ENCODE measurements at regions not wholly inside any gene's neighbourhood (a gene's known extent, or its start where the extent isn't known, plus 50 kb on each side); places are given as distances from the start of the nearest gene placed in this dataset.

DNA sequence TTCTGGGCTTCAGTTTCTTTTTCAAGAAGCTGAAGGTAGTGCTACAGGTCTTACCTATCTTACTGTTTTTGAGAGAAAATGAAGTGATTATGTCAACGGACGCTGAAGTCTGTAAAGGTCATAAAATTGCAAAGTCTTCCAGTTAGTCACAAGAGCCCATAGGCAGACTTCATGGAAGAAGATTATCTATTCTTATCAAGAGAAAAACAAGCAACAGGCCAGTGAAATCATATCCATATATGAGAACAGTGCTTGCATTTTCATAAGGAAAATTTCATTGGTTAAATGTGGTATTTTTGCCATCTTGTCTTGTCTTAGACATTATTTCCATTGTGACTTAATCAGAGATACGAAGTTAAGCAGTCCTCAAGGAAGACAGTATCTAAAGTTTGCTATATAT is 412.7 kb upstream of the SEL1L start:
- 85 to 95% methylated on average over 3 of the region's 3 CpGs for WGBS, 2 donors
- Histone ChIP-seq H3K4me3 (no peak overlapping the region), H3K27me3 (ENCODE audit: control insufficient read depth in 3 of 3, insufficient read depth in 3 of 3, low read length in 2 of 3) (no peaks in the 10 kb centered on the region), H3K9me3 (ENCODE audit: control insufficient read depth in 4 of 4, insufficient read depth in 3 of 4, low read length in 3 of 4) (peaks cover 0 to 3% (median 0%) of the 10 kb centered on the region in 4 donors), H3K36me3 (ENCODE audit: control insufficient read depth in 4 of 4, insufficient read depth in 4 of 4, low read length in 4 of 4) (no peaks in the 10 kb centered on the region), H3K27ac (ENCODE audit: low read depth in 1 of 2, low read length in 1 of 2) (no peak overlapping the region), H3K4me1 (ENCODE audit: control insufficient read depth in 5 of 5, insufficient read depth in 5 of 5, low read length in 5 of 5) (no peaks in the 10 kb centered on the region), H3K9ac (ENCODE audit: insufficient read depth in 1 of 2, low read length in 2 of 2) (no peak overlapping the region)
- TF ChIP-seq, protein P1, sequence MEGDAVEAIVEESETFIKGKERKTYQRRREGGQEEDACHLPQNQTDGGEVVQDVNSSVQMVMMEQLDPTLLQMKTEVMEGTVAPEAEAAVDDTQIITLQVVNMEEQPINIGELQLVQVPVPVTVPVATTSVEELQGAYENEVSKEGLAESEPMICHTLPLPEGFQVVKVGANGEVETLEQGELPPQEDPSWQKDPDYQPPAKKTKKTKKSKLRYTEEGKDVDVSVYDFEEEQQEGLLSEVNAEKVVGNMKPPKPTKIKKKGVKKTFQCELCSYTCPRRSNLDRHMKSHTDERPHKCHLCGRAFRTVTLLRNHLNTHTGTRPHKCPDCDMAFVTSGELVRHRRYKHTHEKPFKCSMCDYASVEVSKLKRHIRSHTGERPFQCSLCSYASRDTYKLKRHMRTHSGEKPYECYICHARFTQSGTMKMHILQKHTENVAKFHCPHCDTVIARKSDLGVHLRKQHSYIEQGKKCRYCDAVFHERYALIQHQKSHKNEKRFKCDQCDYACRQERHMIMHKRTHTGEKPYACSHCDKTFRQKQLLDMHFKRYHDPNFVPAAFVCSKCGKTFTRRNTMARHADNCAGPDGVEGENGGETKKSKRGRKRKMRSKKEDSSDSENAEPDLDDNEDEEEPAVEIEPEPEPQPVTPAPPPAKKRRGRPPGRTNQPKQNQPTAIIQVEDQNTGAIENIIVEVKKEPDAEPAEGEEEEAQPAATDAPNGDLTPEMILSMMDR (IDR thresholded peaks at IDR 0.05; ENCODE audit: control extremely low read depth, extremely low read depth): no peak
- DNase-seq (no peak), ATAC-seq (ENCODE audit: insufficient read depth, low FRiP score) (no peak)

DNA sequence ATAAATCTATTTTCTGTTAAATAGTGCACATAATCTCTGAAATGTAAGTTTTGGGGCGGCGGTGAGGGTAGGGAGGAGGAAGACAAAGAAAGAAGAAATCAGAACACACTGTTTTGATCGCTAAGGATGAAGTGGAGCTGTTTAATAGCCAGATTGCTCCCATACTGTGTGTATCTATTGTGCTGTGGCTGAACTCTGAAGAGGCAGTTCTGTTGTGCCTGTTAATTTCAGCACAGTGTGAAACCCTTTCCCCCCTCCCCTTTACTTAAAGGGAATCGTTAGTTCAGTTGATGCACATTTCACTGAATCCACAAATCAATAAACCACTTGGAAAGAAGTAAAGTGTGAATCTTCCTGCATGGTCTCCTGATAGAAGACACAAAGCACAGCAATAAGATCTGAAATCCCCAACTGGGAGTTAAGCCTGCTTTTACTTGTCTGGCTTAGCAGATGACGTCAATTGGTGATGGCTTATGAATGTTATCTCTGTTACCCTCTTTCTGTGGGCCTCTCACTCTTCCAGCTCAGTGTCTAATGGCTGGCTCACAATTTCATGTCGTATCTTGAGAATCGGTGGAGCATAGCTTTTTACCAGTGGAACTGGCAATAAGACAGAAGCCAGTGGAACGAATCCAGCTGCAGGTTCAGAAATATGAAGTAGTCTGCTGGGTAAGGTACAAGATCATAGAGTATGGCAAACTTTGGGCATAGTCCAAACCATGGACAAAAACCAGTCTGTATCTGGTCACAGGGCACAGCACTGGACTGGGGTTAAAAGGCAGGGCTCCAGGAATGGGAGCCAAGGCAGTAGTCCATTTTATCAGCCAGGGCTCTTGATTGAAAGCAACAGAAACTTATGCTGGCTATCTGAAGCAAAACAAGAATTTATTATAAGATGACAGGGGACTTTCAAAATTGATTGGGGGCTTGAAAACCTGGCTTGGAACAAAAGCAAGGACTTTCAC is 413.5 kb upstream of the SEL1L start:
- ATAC-seq (ENCODE audit: insufficient read depth, low FRiP score) (no peak), DNase-seq (no peak)
- Histone ChIP-seq H3K9me3 (ENCODE audit: control insufficient read depth in 4 of 4, insufficient read depth in 3 of 4, low read length in 3 of 4) (peaks cover 0 to 3% (median 0%) of the 10 kb centered on the region in 4 donors), H3K9ac (ENCODE audit: insufficient read depth in 1 of 2, low read length in 2 of 2) (no peak overlapping the region), H3K27ac (ENCODE audit: low read depth in 1 of 2, low read length in 1 of 2) (no peak overlapping the region), H3K4me1 (ENCODE audit: control insufficient read depth in 5 of 5, insufficient read depth in 5 of 5, low read length in 5 of 5) (no peaks in the 10 kb centered on the region), H3K4me3 (no peak overlapping the region), H3K27me3 (ENCODE audit: control insufficient read depth in 3 of 3, insufficient read depth in 3 of 3, low read length in 2 of 3) (no peaks in the 10 kb centered on the region), H3K36me3 (ENCODE audit: control insufficient read depth in 4 of 4, insufficient read depth in 4 of 4, low read length in 4 of 4) (no peaks in the 10 kb centered on the region)
- TF ChIP-seq, protein P1 (IDR thresholded peaks at IDR 0.05; ENCODE audit: control extremely low read depth, extremely low read depth): no peak
- WGBS, 2 donors: 74 to 84% methylated on average over 8 of the region's 8 CpGs

DNA sequence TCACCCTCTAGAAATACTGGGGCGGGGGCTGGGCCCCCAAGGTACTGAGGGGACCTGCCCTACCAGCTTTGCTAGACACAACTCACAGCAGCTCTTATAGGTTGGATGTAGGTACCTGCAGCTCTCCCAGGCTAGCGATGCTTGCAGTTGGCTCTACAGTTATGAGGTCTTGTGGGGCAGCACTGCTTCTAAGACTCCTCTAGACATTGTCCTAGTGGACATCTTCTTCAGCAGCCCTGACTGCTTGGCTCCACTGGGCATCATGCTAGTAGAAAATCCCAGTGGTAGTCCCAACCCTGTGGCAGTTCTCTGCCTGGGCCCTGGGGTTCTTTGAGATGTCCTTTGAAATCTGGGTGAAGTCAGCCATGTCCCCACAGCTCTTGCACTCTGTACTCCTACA is 419.3 kb upstream of the SEL1L start:
- TF ChIP-seq, protein P1 (IDR thresholded peaks at IDR 0.05; ENCODE audit: control extremely low read depth, extremely low read depth): no peak
- DNase-seq: no peak
- WGBS, 2 donors: 78% methylated on average over 2 of the region's 2 CpGs
- no peaks in the 10 kb centered on the region for H3K36me3 ChIP-seq (ENCODE audit: control insufficient read depth in 4 of 4, insufficient read depth in 4 of 4, low read length in 4 of 4)
- no peak for ATAC-seq (ENCODE audit: insufficient read depth, low FRiP score)
- H3K27ac ChIP-seq (ENCODE audit: low read depth in 1 of 2, low read length in 1 of 2): no peak overlapping the region
- no peak overlapping the region for H3K9ac ChIP-seq (ENCODE audit: insufficient read depth in 1 of 2, low read length in 2 of 2)
- no peak overlapping the region for H3K4me3 ChIP-seq
- peaks cover 0 to 7% (median 0%) of the 10 kb centered on the region in 4 donors for H3K9me3 ChIP-seq (ENCODE audit: control insufficient read depth in 4 of 4, insufficient read depth in 3 of 4, low read length in 3 of 4)
- H3K27me3 ChIP-seq (ENCODE audit: control insufficient read depth in 3 of 3, insufficient read depth in 3 of 3, low read length in 2 of 3): no peaks in the 10 kb centered on the region
- H3K4me1 ChIP-seq (ENCODE audit: control insufficient read depth in 5 of 5, insufficient read depth in 5 of 5, low read length in 5 of 5): no peaks in the 10 kb centered on the region
